Activated T-cell treated with anti-CD3 and anti-CD28 coated beads, Interleukin-2, amount 50 U/mL, for 72 hours (primary cell): ENCODE measurements at regions not wholly inside any gene's neighbourhood (a gene's known extent, or its start where the extent isn't known, plus 50 kb on each side); places are given as distances from the start of the nearest gene placed in this dataset.

Experiments used
- ATAC-seq, 2 donors: fragments of 150-1000 bp; cut with Tn5 transposase; replicated peaks in 1 of 2; 2 replicates each; pipeline ENCODE4 v1.10.0; 2021; ENCODE audit warnings: moderate library complexity in 2 of 2, mild to moderate bottlenecking in 1 of 2
- DNase-seq, 2 donors: peaks; one replicate each; pipeline ENCODE4 v3.0.0; 2021 to 2022; ENCODE audit warnings: mixed read lengths in 1 of 2
- H3K27ac Mint-ChIP-seq: one replicate; pipeline ENCODE4 v1.8.0; 2022; ENCODE audit warnings: mild to moderate bottlenecking, moderate library complexity, mixed read lengths
- H3K27me3 Mint-ChIP-seq: one replicate; pipeline ENCODE4 v1.8.0; 2022; ENCODE audit warnings: low read depth, mixed read lengths
- H3K36me3 Mint-ChIP-seq, 2 donors: one replicate each; pipeline ENCODE4 v1.8.0; 2022; ENCODE audit warnings: mixed read lengths in 2 of 2, mild to moderate bottlenecking in 1 of 2; ENCODE audit not compliant: insufficient read depth in 2 of 2
- H3K4me1 Mint-ChIP-seq: one replicate; pipeline ENCODE4 v1.8.0; 2022; ENCODE audit warnings: low read depth, mixed read lengths
- H3K4me3 Mint-ChIP-seq, 2 donors: one replicate each; pipeline ENCODE4 v1.8.0; 2022; ENCODE audit warnings: mild to moderate bottlenecking in 2 of 2, mixed read lengths in 2 of 2, moderate library complexity in 2 of 2
- H3K9me3 Mint-ChIP-seq, 2 donors: one replicate each; pipeline ENCODE4 v1.8.0; 2022; ENCODE audit warnings: mixed read lengths in 2 of 2

DNA sequence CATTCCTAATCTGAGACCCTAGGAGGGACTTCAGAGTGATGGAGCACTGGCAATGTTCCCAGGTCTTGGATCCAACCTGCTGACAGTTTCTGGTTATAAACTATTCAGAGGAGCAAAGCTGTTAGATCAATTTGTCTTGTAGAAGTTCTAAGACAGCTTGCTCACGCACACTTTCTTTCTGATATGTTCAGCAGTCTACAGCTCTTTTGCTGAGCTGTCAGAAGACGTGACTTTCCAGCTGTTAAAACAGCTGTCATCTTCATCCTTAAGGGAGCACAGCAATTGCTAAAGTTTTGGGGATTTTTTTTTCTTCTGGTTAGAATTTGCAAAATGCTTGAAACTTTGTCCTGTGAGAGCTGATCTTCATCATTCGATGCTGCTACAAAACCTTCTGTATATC lies 823.1 kb downstream of the SORCS1 start:
- no peak for ATAC-seq
- H3K27ac Mint-ChIP-seq = no peak overlapping the region
- H3K9me3 Mint-ChIP-seq = peaks cover 2 to 7% of the 10 kb centered on the region in 2 donors
- no peaks in the 10 kb centered on the region for H3K36me3 Mint-ChIP-seq
- no peaks in the 10 kb centered on the region for H3K4me1 Mint-ChIP-seq
- H3K27me3 Mint-ChIP-seq = no peaks in the 10 kb centered on the region
- no peak for DNase-seq
- no peak overlapping the region for H3K4me3 Mint-ChIP-seq

DNA sequence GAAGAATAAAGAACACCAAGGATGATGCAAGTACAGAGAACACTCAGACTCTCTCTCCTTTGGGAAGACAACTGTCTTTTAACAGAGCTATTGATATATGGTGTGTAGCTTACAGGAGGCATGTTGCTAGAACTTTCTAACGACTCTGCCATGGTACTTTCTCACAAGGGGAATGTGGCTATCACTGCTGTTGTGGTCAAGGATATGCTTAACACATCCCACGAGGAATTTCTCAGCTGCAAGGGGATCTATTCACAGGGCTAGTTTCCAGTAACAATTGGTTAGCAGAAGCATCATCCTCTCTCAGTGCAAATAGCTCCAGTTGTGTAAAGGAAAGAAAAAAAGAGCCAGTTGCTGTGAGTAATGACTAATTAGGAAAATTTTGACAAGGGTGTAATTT lies 826.0 kb downstream of the SORCS1 start:
- Mint-ChIP-seq H3K27ac (no peak overlapping the region), H3K9me3 (peaks cover 2 to 10% of the 10 kb centered on the region in 2 donors), H3K4me1 (no peaks in the 10 kb centered on the region), H3K4me3 (no peak overlapping the region), H3K27me3 (no peaks in the 10 kb centered on the region), H3K36me3 (no peaks in the 10 kb centered on the region)
- DNase-seq = no peak
- ATAC-seq = no peak

- Mint-ChIP-seq H3K27ac (no peak overlapping the region), H3K27me3 (no peaks in the 10 kb centered on the region), H3K9me3 (peaks cover 0 to 10% of the 10 kb centered on the region in 2 donors), H3K36me3 (no peaks in the 10 kb centered on the region), H3K4me1 (no peaks in the 10 kb centered on the region), H3K4me3 (no peak overlapping the region)
- ATAC-seq = no peak
- DNase-seq = no peak
These were observed 827.6 kb downstream of the SORCS1 start for GRCh38 chr10:106336874-106337273.

- Mint-ChIP-seq H3K27me3 (no peaks in the 10 kb centered on the region), H3K4me1 (no peaks in the 10 kb centered on the region), H3K27ac (no peak overlapping the region), H3K4me3 (no peak overlapping the region), H3K9me3 (peaks cover 9 to 16% of the 10 kb centered on the region in 2 donors), H3K36me3 (peaks cover 6 to 11% of the 10 kb centered on the region in 2 donors)
- DNase-seq = no peak
- no peak for ATAC-seq
These were observed 836.8 kb downstream of the SORCS1 start for GRCh38 chr10:106327747-106328146.

- Mint-ChIP-seq H3K9me3 (peaks cover 0 to 4% of the 10 kb centered on the region in 2 donors), H3K27ac (no peak overlapping the region), H3K27me3 (no peaks in the 10 kb centered on the region), H3K4me1 (no peaks in the 10 kb centered on the region), H3K36me3 (peaks cover 0 to 2% of the 10 kb centered on the region in 2 donors), H3K4me3 (no peak overlapping the region)
- no peak for ATAC-seq
- no peak for DNase-seq
These were observed 843.6 kb downstream of the SORCS1 start for GRCh38 chr10:106320876-106321275.

DNA sequence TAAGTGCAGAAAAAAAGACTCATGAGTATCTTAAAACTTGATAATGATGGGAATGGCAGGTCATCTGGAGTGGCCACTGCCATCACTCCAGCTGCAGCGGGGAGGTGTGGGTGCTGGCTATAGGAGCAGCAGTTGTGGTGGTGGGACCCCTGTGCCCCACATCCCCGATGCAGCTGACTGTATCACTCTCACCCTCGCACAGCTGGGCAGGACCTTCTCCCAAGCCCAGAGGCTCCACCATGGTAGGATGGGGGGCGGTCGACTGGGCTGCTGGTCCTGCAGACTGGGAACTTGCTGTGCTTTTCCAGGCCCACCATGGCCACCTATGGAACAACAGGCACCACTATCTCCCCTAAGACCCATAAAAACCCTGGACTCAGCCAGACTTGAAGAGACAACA lies 844.4 kb downstream of the SORCS1 start:
- no peak overlapping the region for H3K27ac Mint-ChIP-seq
- no peak overlapping the region for H3K4me3 Mint-ChIP-seq
- ATAC-seq = no peak
- H3K36me3 Mint-ChIP-seq = no peaks in the 10 kb centered on the region
- DNase-seq = no peak
- H3K27me3 Mint-ChIP-seq = no peaks in the 10 kb centered on the region
- peaks cover 0 to 3% of the 10 kb centered on the region in 2 donors for H3K9me3 Mint-ChIP-seq
- H3K4me1 Mint-ChIP-seq = no peaks in the 10 kb centered on the region

DNA sequence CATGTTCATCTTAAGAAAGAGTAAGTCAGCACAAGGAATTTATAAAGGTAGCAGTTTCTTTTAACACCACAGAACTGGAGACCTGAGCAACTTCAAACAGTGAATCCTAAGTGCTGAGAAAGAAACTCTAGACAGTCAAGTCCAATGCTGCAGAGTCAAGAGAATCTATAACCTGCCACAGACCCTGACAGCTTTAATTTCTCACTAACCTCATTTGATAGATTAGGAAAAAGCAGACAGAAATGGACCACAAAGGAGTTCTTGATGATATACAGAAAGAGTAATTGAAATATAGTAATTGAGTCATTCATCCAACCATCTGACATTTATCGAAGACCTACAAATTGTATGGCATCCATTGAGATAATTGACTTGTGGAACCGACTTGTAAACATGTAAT lies 847.0 kb downstream of the SORCS1 start:
- Mint-ChIP-seq H3K9me3 (peaks cover 0 to 2% of the 10 kb centered on the region in 2 donors), H3K27ac (no peak overlapping the region), H3K4me3 (no peak overlapping the region), H3K36me3 (no peaks in the 10 kb centered on the region), H3K4me1 (no peaks in the 10 kb centered on the region), H3K27me3 (no peaks in the 10 kb centered on the region)
- DNase-seq = no peak
- ATAC-seq = no peak

DNA sequence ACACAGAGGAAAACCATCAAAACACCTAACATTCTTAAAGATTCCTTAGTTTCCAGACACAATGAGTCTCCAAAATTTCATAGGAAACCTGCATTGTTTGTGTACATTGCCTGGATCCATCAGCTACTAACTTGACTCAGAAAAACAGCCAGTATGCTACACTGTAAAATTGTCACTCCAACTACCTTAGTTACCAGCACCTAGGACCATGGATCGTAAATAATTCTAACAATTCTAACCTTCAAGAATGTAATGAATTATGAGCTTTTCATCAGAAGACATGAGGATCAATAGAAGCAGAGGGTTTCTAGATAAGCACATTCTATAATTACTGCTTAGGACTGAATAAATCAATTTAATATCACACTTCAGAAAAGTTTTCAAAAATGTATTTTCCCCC lies 851.5 kb downstream of the SORCS1 start:
- Mint-ChIP-seq H3K9me3 (peaks cover 0 to 8% of the 10 kb centered on the region in 2 donors), H3K27ac (no peak overlapping the region), H3K4me3 (no peak overlapping the region), H3K27me3 (no peaks in the 10 kb centered on the region), H3K36me3 (no peaks in the 10 kb centered on the region), H3K4me1 (no peaks in the 10 kb centered on the region)
- ATAC-seq = no peak
- no peak for DNase-seq

DNA sequence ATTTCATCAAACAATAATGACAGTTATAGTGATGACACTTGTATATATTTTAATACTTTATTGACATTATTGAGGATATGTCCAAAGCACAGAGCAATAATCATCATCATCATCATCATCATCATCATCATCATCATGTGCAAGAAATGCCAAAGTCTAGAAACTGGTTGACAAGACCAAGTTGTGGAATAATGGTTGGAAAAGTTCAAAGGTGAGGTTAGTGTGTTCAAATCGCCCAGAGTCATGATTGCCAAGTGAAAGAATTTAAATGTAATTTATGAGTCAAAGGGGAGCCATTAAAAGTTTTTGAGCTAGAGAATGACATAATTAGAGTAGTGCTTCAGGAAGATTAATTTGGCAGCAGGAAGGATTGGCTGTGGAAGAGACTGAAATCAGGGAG lies 852.4 kb downstream of the SORCS1 start:
- ATAC-seq (no peak), DNase-seq (no peak)
- no peaks in the 10 kb centered on the region for H3K4me1 Mint-ChIP-seq
- H3K36me3 Mint-ChIP-seq = no peaks in the 10 kb centered on the region
- H3K27me3 Mint-ChIP-seq = no peaks in the 10 kb centered on the region
- no peak overlapping the region for H3K27ac Mint-ChIP-seq
- peaks cover 0 to 9% of the 10 kb centered on the region in 2 donors for H3K9me3 Mint-ChIP-seq
- H3K4me3 Mint-ChIP-seq = no peak overlapping the region

GRCh38 chr10:106311590-106311989 lies 852.9 kb downstream of the SORCS1 start:
- no peak for DNase-seq
- Mint-ChIP-seq H3K4me1 (no peaks in the 10 kb centered on the region), H3K9me3 (peaks cover 0 to 11% of the 10 kb centered on the region in 2 donors), H3K36me3 (no peaks in the 10 kb centered on the region), H3K4me3 (no peak overlapping the region), H3K27me3 (no peaks in the 10 kb centered on the region), H3K27ac (no peak overlapping the region)
- no peak for ATAC-seq

DNA sequence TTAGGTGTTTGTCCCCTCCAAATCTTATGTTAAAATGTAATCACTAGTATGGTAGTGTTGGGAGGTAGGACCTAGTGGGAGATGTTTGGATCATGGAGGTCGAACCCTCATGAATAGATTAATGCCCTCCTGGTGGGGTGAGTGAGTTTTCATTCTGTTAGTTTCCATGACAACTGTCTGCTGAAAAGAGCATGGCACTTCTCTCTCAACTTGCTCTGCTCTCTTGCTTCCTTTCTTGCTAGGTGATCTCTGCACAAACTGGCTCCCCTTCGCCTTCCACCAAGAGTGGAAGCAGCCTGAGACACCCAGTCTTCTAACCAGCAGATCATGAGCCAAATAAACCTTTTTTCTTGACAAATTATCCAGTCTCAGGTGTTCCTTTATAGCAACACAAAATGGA lies 853.9 kb downstream of the SORCS1 start:
- H3K9me3 Mint-ChIP-seq = peaks cover 0 to 14% of the 10 kb centered on the region in 2 donors
- DNase-seq (no peak), ATAC-seq (no peak)
- H3K27me3 Mint-ChIP-seq = no peaks in the 10 kb centered on the region
- no peak overlapping the region for H3K4me3 Mint-ChIP-seq
- no peaks in the 10 kb centered on the region for H3K4me1 Mint-ChIP-seq
- H3K27ac Mint-ChIP-seq = no peak overlapping the region
- no peaks in the 10 kb centered on the region for H3K36me3 Mint-ChIP-seq

GRCh38 chr10:106309376-106309775 lies 855.1 kb downstream of the SORCS1 start:
- Mint-ChIP-seq H3K27ac (no peak overlapping the region), H3K4me1 (no peaks in the 10 kb centered on the region), H3K27me3 (no peaks in the 10 kb centered on the region), H3K4me3 (no peak overlapping the region), H3K36me3 (no peaks in the 10 kb centered on the region), H3K9me3 (peaks cover 0 to 14% of the 10 kb centered on the region in 2 donors)
- DNase-seq (no peak), ATAC-seq (no peak)

- ATAC-seq (no peak), DNase-seq (no peak)
- peaks cover 0 to 14% of the 10 kb centered on the region in 2 donors for H3K9me3 Mint-ChIP-seq
- no peaks in the 10 kb centered on the region for H3K36me3 Mint-ChIP-seq
- no peak overlapping the region for H3K4me3 Mint-ChIP-seq
- no peak overlapping the region for H3K27ac Mint-ChIP-seq
- H3K4me1 Mint-ChIP-seq = no peaks in the 10 kb centered on the region
- no peaks in the 10 kb centered on the region for H3K27me3 Mint-ChIP-seq
These were observed 856.2 kb downstream of the SORCS1 start for GRCh38 chr10:106308284-106308683.

GRCh38 chr10:106304056-106304455 lies 860.5 kb downstream of the SORCS1 start:
- no peaks in the 10 kb centered on the region for H3K36me3 Mint-ChIP-seq
- no peaks in the 10 kb centered on the region for H3K27me3 Mint-ChIP-seq
- no peaks in the 10 kb centered on the region for H3K4me1 Mint-ChIP-seq

More at GRCh38 chr10:106304056-106304455, 860.5 kb downstream of the SORCS1 start:
- DNase-seq (no peak), ATAC-seq (no peak)
- Mint-ChIP-seq H3K27ac (no peak overlapping the region), H3K4me3 (no peak overlapping the region), H3K9me3 (peaks cover 3 to 6% of the 10 kb centered on the region in 2 donors)
